ENCODE measurements at regions not wholly inside any gene's neighbourhood (a gene's known extent, or its start where the extent isn't known, plus 50 kb on each side); places are given as distances from the start of the nearest gene placed in this dataset.

DNA sequence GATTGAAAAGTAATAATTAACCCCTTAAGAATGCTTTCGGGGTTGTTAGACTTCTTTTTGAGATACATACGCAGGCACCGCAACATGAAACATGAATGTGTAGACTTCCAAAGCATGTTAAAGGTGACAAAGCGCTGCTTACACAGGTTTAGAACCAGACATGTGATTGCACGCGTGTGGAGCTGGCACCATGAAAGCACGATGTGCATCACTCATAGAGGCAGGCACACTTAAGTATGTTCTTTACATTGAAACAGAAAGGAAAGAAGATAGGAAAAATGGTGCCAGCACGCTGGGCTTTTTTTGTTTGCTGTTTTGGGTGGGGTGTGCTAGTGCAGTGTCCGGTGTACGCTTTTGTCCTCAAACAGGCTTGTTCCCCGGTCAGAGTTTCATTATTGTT is 83.6 kb upstream of the PPARA start:
- DNase-seq (ENCODE audit: low read depth), result no peak

DNA sequence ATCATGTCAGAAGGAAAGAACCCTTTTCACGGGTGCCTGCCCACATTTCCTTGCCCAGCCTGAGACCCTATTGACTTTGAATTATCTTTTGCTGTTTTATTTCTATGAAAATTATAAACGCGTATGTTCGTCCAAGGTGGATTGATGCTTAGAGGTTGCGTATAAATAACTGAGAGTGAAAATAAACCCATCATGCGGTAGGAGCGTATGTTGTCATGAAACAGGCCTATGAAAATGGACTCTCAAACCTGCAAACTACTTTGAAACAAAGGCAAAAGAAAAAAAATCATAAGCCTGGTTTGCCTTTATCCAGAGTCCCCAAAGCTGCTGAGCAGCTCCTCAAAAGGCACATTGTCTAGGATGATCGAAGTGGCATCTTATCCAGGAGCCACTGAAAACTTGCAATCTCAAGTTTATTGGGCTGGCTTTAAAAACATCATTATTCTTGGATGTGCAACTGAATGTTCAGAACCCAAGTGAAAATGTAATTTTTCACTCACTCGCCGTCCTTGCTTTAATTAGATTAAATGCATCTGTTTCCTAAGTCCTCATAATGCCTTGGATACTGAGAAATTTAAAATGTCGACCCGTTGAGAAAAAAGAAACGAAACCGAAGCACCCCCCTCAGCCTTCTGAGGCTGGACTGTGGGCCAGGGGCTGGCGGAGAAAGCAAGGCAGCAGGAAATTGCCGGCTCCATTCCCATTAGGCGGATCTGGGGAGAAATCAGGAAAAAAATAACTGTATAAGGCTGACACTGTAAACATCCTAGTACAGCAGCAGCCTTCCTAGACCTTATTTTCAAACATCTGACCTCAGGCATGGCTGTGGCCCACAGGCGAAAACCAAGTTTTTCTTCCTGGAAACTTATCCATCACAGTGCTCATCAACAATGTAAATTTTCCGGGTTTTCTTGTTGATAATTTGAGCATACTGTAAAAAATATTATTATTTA is 82.9 kb upstream of the PPARA start:
- DNase-seq (ENCODE audit: low read depth), result no peak

DNA sequence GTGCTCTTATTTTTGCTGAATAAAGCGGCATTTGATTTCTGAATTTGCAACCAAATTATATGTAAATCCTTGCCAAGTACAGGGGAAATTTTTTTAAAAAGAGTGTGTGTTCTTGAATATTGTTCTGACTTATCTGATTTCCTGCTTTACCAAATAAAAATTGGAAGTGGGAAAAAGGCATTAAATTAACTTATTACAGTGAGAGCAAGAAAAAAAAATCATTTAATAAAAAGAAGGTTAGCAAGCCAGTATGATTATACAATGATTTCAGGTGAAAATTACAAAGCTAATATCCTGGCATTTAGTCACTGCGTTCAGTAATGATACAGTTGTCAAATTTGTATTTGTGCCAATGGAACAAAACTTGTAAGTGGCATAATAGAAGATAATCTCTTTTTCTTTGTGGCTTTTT is 82.1 kb upstream of the PPARA start:
- DNase-seq (ENCODE audit: low read depth), result no peak

DNA sequence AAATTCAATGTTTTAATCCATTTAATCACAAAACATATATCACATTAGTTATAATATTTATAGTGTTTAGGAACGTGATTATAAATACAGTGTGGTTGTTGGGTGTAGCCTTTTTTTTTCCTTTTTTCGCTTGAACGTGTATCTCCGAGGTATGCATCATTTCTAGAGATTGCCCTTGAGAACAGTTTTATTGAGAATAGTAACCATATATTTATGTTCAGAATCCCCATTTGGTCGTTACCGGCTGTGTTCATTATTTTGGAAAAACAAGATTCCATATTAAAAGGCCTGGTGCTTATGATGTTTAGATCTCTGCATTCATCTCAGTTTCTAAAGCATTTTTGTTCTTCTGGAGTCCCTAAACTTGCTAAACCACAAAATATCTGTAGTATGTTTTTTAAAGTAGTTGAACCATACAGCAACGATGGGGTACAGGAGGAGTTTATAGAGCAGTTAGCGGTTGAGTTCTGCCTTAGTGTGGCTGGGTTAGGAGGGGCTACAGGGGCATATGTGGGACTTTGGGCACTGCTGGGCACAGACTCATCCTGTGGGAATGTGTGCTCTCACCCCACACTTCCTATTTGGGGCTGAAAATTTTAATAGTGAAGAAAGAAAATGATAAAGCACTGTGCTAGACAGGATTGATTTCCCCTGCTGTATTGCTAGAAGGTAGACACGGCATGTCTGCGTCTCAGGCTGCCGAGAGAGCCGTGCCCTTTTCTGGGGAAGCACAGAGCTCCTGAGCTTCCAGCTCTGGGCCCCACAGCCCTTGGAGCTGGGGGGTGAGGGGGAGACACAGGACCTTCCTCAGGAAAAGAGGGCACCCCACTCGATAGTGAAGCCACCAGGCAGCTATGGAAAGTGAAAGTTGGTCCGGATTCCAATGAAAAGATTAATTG is 81.5 kb upstream of the PPARA start:
- no peak for DNase-seq (ENCODE audit: low read depth)

DNA sequence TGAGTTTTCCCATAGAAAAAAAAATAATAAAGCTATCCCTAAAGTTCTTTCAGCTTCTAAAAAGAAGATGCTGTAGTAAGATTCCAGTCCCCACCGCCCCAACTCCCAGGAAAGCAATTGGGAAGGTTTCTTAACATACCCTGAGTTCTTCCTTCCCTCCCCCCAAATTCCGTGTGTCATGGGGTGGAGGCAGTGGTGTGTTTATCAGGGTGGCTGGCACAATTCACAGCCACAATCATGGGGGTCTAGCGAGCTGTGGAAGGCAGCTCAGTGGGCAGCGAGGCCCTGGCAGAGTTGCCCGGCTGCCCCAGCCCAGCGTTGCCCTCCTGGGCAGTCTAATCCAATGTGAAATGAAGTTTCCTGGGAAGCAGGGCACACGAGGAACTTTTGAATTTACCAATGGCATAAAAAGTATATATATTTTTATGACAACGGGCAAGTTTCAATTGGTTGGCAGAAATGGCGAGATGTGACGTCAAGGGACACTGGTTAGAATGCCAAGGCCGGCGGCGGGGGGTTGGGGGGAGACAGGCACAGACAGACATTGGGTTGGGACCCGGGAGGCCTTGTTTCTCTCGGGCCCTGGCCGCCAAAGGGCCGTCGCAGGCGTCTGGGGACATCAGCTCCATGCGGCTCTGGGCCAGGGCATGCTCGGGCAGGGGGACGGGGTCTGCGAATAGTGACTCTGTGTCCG is 80.7 kb upstream of the PPARA start:
- DNase-seq (ENCODE audit: low read depth), result no peak

DNA sequence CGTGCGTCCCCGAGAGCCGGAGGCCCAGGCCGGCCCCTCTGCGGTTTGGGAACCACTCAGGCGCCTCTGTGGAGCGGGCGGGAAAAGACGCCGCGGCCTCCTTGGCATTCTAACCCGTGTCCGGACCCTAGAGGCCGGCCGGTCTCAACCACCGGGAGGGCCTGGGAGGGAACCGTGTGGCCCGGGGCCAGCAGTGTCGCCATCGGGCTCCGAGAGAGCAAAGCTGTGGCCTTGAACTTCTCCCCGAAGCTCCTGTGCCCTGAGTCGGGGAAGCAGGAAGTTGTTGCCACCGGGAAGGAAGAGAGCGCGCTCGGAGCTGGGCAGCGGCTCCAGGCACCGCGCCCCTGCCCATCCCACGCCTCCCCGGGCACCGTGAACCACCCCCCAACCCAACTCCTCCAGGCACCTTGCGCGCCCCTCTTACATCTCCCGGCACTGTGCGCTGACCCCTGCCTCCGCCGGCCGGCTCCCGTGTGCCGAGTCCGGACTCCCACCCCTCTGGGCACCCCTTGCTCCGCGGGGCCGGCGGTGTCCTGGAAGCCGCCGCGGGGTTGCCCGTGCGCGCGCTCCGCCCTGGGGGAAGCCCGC is 80.0 kb upstream of the PPARA start:
- no peak for DNase-seq (ENCODE audit: low read depth)

DNA sequence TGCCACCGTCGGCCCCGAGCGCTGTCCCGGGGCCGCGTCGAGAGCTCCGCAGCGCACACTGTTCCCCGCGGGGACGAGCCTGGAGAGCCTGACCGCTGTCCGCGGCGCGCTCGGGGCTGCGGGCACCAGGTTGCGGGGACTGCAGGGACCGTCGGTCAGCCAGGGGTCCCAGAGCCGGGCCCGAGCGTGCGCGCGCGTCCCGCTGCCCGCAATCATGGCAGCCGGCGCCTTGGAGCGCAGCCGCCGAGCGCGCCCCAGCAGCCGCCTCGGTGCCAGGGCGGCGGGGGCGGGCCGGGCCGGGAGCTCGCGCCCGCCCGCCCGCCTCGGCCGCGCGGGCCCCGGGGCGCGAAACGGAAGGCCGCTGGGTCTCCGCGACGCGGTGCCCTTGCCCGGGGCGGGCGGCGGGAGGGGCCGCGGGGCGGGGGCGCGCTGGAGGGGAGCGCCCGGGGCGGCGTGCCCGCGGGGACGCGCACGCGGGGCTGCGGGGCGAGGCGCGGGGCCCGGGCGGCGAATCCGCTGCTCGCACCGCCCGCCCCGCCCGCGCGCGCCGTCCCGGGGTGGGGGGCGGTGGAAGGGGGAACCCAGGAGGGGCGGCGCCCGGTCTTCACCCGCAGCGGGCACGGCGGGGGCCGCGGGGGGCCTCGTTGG is 79.4 kb upstream of the PPARA start:
- no peak for DNase-seq (ENCODE audit: low read depth)

DNA sequence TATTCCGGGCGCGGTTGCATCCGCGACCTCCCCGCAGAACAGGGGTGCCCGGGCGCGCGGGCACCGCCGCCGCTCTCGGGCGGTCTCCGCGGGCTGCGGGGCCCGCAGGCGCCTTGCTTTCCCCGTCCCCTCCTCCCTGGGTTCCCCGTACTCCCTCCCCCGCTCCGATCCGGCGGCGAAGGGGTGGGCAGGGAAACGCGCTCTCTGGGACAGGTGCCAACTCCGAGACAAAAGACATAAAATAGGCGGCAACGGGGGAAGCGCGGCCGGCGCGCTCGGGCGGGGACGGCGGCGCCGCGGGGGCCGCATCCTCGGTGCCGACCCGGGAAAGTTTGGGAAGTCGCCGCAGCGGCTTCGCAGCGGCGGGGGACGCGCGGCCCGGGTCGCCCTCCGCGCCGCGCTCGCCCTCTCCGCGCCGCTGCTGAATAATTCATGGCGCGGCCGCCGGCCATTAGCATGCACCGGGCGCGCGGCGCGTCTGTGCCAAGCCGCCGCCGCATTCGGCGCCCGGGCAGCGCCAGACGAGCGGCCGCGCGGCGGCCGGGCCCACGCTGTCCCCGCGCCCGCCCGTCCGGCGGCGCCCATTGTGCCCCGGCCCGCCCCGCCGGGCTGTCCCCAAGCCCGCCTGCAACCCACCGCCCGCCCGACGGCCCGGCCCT is 78.7 kb upstream of the PPARA start:
- no peak for DNase-seq (ENCODE audit: low read depth)

- DNase-seq (ENCODE audit: low read depth), result no peak
Measured at GRCh38 chr22:46072110-46072881, 78.0 kb upstream of the PPARA start.

DNA sequence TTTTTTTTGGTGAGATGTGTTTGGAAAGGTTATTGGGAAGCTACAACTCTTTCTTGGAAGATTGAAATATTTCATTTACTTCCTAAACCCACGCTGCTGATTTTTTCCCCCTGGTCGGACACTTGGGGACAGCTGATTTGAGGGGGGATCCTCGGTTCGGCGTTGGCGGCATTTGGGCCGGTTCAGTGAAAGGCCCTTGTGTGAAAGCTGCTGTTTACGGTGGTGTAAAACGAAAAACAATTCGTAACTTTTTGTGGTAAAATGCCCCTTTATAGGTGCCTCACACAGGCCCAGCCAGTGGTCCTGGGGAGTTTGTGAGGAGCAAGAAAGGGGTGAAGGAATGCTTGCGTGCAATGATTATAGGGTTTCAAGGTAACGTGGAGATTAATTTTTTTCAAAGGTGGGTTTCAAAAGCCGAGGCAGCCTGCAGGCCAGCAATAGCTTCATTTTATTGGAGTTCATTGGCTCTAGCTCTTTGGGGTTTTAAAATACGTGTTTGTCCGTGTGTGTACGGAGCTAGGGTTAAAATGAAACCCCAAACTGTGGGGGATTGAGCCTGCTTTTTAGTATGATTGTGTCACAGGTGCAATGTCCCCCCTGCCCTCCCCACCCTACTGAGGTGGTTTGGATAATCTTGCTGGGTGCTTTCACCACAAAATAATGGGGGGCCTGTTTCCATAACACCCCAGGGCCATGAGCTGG is 77.2 kb upstream of the PPARA start:
- no peak for DNase-seq (ENCODE audit: low read depth)

GRCh38 chr22:46073683-46074504 is 76.4 kb upstream of the PPARA start:
- DNase-seq (ENCODE audit: low read depth), result no peak

DNA sequence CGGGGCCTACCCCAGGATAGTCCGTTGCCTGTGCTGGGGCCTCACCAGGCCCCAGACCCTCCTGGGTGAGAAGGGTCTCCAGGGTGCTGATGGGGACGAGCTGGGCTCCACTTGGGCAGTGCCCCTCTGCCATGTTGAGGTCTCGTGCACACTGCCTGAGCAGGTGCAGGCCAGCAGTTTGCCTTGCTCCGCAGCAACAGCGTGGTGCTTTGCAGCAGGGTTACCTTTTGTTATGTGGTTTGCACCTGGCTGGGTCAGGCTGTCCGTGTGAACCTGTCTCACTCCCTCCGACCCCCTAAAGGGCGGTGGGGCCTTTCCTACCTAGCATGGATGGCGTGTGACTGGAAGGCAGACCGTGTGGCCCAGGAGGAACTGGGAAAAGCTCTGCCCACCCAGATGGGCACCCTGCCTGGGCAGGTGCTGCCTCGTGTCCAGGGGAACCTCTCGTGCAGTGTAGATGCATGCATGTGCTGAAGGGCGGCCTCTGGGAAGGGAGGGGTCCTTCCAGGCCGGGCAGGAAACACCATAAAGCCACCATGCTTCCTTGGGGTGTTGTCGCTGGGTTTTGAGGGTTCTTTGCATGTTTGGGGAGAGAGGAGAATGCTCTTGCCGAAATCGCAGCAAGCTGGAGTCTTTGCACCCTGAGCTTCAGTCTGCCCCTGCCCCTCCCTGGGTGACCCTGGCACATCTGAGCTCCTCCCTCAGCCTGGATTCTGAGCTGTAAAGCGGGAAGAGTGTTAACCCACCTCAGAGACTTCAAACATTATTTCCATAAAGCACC is 75.4 kb upstream of the PPARA start:
- DNase-seq (ENCODE audit: low read depth), result no peak

DNA sequence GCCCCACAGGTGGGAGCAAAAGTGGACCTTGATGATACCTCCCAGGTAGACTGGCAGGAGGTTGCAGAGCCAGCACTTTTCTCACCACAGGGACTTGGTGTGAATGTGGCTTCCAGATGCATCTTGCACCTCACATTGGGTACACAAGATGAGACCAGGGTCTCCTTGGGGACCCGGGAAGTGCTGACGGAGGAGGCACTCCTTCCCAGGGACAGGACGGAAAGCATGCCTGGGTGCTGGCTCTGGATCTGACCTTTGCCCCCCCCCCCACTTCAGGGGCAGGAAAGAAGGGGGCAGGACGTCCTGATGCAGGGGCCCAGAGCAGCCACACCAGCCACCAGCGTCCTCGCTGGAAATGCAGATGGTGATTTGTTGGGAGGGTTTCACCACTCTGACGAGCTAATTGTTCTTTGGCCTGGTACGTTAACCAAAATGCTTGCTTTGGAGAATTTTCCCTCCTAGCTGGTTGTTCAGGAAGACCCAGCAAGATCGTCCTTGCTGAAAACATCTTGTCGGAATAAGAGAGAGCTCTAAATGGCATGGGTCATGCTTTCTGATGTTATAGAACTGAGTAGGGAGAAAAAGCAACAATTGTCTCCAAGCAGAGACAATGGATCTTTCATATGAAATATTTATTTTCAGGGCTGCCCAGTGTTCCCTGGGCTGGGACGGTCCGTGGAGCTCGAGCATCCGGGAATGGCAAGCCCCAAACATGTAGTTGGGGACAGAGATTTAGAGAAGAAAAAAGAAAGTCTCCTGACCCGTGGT is 74.4 kb upstream of the PPARA start:
- DNase-seq (ENCODE audit: low read depth), result no peak

GRCh38 chr22:46076651-46077339 is 73.5 kb upstream of the PPARA start:
- DNase-seq (ENCODE audit: low read depth), result no peak

- DNase-seq (ENCODE audit: low read depth), result no peak
Measured at GRCh38 chr22:46077669-46078099, 72.6 kb upstream of the PPARA start.

Data from activated T-helper 9 cell treated with anti-CD3 and anti-CD28 coated beads, Interleukin-2, amount 50 U/mL, for 16 hours (primary cell).